ENCODE measurements at regions not wholly inside any gene's neighbourhood (a gene's known extent, or its start where the extent isn't known, plus 50 kb on each side); places are given as distances from the start of the nearest gene placed in this dataset.

DNA sequence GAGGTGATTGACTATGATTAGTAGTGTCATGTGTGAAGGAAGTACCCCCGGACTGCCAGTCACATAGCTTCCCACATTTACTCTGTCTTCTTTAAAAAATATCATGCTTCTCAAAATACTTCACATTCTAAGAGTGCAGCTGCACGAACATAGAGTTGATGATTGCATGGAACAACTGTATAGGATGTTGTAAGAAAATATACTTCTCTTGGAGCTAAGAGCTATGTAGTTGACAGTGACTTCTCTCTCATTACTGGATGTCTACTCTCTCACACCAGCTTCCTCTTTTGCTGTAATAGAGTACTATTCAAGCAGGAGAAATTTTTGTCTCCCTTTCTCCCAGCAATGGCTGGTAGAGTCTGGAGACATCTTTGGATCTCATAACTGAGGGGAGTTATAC is 99.4 kb upstream of the PUDP start:
- no peak for ATAC-seq (ENCODE audit: low read depth)
- no peak for TF ChIP-seq CTCF (IDR thresholded peaks at IDR 0.05; ENCODE audit: poor library complexity, severe bottlenecking)
- H3K4me3 ChIP-seq (ENCODE audit: severe bottlenecking): no peak overlapping the region

GRCh38 chrX:7244405-7244804 is 96.5 kb upstream of the PUDP start:
- Histone ChIP-seq H3K36me3 (ENCODE audit: low read depth) (no peaks in the 10 kb centered on the region), H3K4me1 (ENCODE audit: insufficient read depth, poor library complexity, severe bottlenecking) (no peaks in the 10 kb centered on the region), H3K27me3 (ENCODE audit: insufficient read depth, poor library complexity, severe bottlenecking) (no peaks in the 10 kb centered on the region), H3K27ac (ENCODE audit: poor library complexity, severe bottlenecking) (no peak overlapping the region), H3K4me3 (ENCODE audit: severe bottlenecking) (no peak overlapping the region), H3K9me3 (ENCODE audit: severe bottlenecking) (no peaks in the 10 kb centered on the region)
- no peak for ATAC-seq (ENCODE audit: low read depth)
- DNase-seq (ENCODE audit: low spot score): no peak
- TF ChIP-seq CTCF (IDR thresholded peaks at IDR 0.05; ENCODE audit: poor library complexity, severe bottlenecking): no peak

More for the DNA sequence above, 99.4 kb upstream of the PUDP start:
- Histone ChIP-seq H3K4me1 (ENCODE audit: insufficient read depth, poor library complexity, severe bottlenecking) (no peaks in the 10 kb centered on the region), H3K27me3 (ENCODE audit: insufficient read depth, poor library complexity, severe bottlenecking) (no peaks in the 10 kb centered on the region), H3K9me3 (ENCODE audit: severe bottlenecking) (no peaks in the 10 kb centered on the region), H3K36me3 (ENCODE audit: low read depth) (no peaks in the 10 kb centered on the region), H3K27ac (ENCODE audit: poor library complexity, severe bottlenecking) (no peak overlapping the region)
- no peak for DNase-seq (ENCODE audit: low spot score)

- DNase-seq (ENCODE audit: low spot score): no peak
- H3K27me3 ChIP-seq (ENCODE audit: insufficient read depth, poor library complexity, severe bottlenecking): no peaks in the 10 kb centered on the region
- no peaks in the 10 kb centered on the region for H3K4me1 ChIP-seq (ENCODE audit: insufficient read depth, poor library complexity, severe bottlenecking)
- H3K27ac ChIP-seq (ENCODE audit: poor library complexity, severe bottlenecking): no peak overlapping the region
- H3K4me3 ChIP-seq (ENCODE audit: severe bottlenecking): no peak overlapping the region
- H3K9me3 ChIP-seq (ENCODE audit: severe bottlenecking): no peaks in the 10 kb centered on the region
- ATAC-seq (ENCODE audit: low read depth): no peak
- TF ChIP-seq CTCF (IDR thresholded peaks at IDR 0.05; ENCODE audit: poor library complexity, severe bottlenecking): no peak
- H3K36me3 ChIP-seq (ENCODE audit: low read depth): no peaks in the 10 kb centered on the region
Observed at GRCh38 chrX:7242613-7243012, 94.7 kb upstream of the PUDP start.

DNA sequence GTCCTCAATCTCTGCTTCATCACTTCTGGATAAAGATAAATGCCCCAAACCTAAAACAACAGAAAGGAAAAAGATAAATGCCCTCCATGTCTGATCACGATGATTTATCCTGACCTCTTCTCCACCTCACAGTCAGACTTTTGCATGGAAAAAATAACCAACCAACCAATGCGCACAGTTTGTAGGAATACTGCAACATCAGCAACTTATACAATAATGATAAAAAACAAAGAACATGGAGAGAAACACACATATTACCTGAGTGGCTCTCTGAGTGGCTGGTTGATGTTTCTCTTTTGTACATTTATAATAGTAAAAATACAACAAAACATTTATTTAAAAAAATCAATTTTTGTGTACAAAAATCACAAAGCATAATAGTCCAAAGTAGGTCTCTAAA is 93.0 kb upstream of the PUDP start:
- DNase-seq (ENCODE audit: low spot score): no peak
- no peak for TF ChIP-seq CTCF (IDR thresholded peaks at IDR 0.05; ENCODE audit: poor library complexity, severe bottlenecking)
- Histone ChIP-seq H3K36me3 (ENCODE audit: low read depth) (no peaks in the 10 kb centered on the region), H3K4me3 (ENCODE audit: severe bottlenecking) (no peak overlapping the region), H3K27me3 (ENCODE audit: insufficient read depth, poor library complexity, severe bottlenecking) (no peaks in the 10 kb centered on the region), H3K27ac (ENCODE audit: poor library complexity, severe bottlenecking) (no peak overlapping the region), H3K4me1 (ENCODE audit: insufficient read depth, poor library complexity, severe bottlenecking) (no peaks in the 10 kb centered on the region), H3K9me3 (ENCODE audit: severe bottlenecking) (no peaks in the 10 kb centered on the region)
- no peak for ATAC-seq (ENCODE audit: low read depth)

DNA sequence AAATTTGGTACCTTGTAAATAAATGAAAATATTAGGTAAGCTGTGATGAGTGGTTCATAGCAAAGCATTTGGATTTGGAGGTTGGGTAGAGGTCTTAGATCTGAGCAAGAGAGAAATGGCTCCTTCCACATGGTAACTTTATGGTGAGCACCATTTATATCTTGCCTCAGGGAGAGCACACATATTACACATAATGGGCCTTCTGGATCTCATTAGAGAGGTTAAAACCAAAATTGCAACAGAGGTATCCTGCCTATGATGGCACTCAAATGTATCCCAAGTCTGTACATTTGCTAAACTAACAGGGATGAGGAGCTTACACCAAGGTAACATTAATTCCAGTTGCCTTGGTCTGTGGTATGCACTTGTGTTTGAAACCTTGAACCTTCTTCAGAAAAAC is 87.1 kb upstream of the PUDP start:
- H3K27me3 ChIP-seq (ENCODE audit: insufficient read depth, poor library complexity, severe bottlenecking): no peaks in the 10 kb centered on the region
- no peak overlapping the region for H3K27ac ChIP-seq (ENCODE audit: poor library complexity, severe bottlenecking)
- ATAC-seq (ENCODE audit: low read depth) (no peak), DNase-seq (ENCODE audit: low spot score) (no peak)
- H3K4me3 ChIP-seq (ENCODE audit: severe bottlenecking): no peak overlapping the region
- no peaks in the 10 kb centered on the region for H3K36me3 ChIP-seq (ENCODE audit: low read depth)
- no peak for TF ChIP-seq CTCF (IDR thresholded peaks at IDR 0.05; ENCODE audit: poor library complexity, severe bottlenecking)
- H3K9me3 ChIP-seq (ENCODE audit: severe bottlenecking): no peaks in the 10 kb centered on the region
- no peaks in the 10 kb centered on the region for H3K4me1 ChIP-seq (ENCODE audit: insufficient read depth, poor library complexity, severe bottlenecking)

Data from RWPE2 (cell line).